Ishikawa (cell line): ENCODE measurements at regions not wholly inside any gene's neighbourhood (a gene's known extent, or its start where the extent isn't known, plus 50 kb on each side); places are given as distances from the start of the nearest gene placed in this dataset.

Source experiments
- MAX ChIP-seq: IDR thresholded peaks from 2 replicates; pipeline ENCODE4 v1.6.1; 2012
- RAD21 ChIP-seq: IDR thresholded peaks from 2 replicates; pipeline ENCODE4 v1.6.1; 2012; ENCODE audit warnings: low read depth
- ZBTB7A ChIP-seq: IDR thresholded peaks from 2 replicates; pipeline ENCODE4 v1.6.1; 2012; ENCODE audit warnings: low read depth

- no peak for TF ChIP-seq ZBTB7A
- no peak for TF ChIP-seq RAD21
- no peak for TF ChIP-seq MAX
These were observed 166.2 kb downstream of the DEPDC1B start for GRCh38 chr5:60533789-60534188.
